GM18498 (cell line): ENCODE measurements at regions not wholly inside any gene's neighbourhood (a gene's known extent, or its start where the extent isn't known, plus 50 kb on each side); places are given as distances from the start of the nearest gene placed in this dataset.
"Not testable (repeated sequence)": the region's sequence is repeated elsewhere in the genome, so short reads cannot be mapped to it uniquely, and the experiment has no call there.

Experiments used
- ATAC-seq: cut with Tn5 transposase; IDR thresholded peaks from one replicate; pipeline ENCODE4 v1.9.1; 2021; ENCODE audit warnings: mild to moderate bottlenecking, moderate library complexity; ENCODE audit not compliant: unreplicated experiment

DNA sequence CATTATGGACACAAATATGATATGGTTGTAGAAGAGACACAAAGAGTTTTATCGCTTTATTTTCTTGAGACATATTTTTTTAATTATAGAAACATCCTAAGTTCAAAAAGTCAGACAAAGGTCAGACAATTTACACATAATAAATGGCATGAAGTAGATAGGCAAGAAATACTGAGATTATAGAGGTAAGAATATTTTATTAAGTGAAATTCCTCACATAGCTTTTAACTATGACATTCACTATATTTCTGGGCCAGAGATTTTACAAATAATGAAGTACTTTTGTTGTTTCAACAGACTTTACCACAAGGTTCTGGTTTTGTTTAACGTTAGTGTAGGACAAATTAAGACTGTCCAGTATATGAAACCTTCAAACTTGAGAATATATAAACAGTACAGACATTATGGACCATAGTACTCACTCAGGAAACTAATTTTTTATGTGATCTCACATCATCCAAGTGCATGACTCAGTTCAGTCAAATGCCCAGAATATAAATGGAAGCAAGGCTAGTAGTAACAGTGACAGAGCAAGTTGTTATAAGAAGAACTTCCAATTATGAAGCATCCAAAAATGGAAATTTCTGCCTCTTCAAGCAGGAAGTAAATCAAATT lies 394.8 kb downstream of the KCNJ2 start:
- no peak for ATAC-seq

DNA sequence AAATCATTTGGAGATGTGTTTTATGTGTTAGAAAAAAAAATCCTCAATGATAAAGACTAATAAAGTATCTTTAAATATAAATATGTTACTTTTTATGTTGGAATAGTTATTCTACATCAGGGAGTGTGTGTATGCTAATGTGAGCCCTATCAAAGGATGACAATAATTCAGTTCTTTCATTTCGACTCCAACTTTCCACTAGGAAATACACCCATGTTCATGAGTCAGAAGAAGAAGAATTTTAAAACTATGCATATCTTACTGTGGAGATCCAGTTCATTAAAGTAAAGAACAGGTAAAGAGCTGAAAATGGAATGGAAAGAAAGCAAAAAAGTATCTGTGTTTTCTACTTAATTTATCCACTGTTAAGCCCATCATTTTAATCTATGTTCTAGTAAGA lies 399.8 kb downstream of the KCNJ2 start:
- no peak for ATAC-seq

DNA sequence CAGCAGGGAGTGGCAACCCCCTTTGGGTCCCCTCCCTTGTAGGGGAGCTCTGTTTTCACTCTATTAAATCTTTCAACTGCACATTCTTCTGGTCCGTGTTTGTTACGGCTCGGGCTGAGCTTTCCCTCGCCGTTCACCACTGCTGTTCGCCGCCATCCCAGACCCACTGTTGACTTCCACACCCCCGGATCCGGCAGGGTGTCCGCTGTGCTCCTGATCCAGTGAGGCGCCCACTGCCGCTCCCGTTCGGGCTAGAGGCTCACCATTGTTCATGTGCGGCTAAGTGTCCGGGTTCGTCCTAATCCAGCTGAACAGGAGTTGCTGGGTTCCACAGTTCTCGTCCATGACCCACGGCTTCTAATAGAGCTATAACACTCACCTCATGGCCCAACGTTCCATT lies 408.1 kb downstream of the KCNJ2 start:
- no peak for ATAC-seq

DNA sequence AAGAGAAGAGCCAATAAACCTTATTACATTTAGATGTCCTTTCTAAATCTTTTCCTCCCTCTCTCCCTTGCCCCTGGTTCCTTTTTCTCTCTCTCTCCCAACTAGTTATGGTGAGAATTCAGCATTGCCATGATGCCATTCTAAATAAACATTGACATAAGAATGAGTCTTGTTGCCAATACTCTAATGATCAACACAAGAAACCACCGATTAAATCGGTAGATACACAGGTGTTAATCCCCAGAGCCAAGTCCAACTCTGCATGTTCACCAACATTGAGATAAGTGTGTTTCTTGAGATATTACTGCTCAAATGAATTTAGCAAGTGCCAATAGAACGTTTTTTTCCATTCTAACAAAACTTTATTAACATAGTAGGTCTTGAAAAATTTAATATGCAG lies 412.1 kb downstream of the KCNJ2 start:
- ATAC-seq, result no peak

DNA sequence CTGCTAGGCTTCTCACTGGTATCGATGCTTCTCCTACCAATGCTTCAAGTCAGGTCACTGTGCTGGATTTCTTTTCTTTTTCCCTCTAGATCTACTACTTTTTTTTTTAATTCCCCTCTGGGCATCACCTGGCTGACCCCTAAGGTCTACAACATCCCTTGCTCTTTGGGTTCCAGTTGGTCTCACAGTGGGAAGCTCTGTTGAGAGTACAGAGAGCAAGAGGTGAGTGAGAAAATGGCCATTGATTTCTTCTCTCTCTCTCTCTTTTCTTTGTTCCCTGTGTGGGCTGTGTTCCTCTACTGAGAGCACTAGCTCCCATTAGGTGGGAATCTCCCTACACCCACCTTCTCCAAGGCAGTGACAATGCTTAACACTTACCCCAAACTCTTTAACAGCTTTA lies 413.4 kb downstream of the KCNJ2 start:
- ATAC-seq, result no peak

DNA sequence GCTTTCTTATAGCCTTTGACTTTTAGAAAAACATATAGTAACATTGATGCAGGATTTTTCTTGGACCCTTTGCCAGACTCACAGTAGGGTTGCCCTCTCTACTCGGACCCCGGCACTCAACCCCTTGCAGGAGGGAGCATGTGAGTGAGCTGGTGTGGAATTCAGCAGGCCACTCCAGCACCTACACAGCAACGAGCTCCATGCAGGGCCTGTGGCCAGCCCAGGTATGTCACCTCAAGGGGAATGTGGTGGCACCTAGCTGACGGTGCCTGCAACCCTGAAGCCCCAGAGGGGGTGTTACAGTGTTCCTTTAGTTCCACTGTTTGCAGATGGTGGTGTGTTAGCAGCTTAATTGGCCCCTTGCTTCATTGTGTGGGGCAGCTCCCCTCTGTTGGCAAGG lies 414.9 kb downstream of the KCNJ2 start:
- ATAC-seq, result no peak

DNA sequence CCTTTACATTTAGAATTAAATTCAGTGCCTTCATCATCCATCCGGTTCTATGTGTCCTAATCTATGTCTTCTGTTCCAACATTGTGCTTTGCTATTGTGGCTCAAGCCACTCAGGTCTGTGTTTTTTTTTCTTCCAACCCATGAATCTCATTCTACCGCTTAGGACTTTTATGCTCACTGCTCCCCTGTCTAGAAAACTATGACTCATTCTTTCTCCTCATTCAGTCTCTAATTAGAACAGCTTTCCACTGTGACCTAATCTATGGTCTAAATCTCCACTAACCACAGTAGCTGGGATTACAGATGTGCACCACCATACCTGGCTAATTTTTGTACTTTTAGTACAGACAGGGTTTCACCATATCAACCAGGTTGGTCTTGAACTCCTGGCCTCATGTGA lies 418.7 kb downstream of the KCNJ2 start:
- no peak for ATAC-seq

DNA sequence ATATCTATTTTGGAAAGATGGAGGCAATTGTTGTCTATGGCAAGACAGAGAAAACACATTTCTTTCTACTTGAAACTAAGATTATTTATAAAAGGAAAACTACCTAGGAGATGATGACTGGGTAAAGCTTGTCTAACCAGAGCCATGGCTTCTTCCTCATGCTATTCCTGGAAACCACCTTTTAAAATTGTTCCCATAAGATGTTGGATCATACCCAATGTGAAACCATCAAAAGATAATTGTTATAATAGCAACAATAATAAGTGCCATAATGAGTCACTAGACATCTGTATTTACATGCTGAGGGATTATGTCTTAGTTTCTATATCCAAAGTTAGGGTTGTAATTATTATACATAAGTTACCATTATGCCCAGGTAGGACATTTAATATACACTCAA lies 428.4 kb downstream of the KCNJ2 start:
- ATAC-seq, result no peak

DNA sequence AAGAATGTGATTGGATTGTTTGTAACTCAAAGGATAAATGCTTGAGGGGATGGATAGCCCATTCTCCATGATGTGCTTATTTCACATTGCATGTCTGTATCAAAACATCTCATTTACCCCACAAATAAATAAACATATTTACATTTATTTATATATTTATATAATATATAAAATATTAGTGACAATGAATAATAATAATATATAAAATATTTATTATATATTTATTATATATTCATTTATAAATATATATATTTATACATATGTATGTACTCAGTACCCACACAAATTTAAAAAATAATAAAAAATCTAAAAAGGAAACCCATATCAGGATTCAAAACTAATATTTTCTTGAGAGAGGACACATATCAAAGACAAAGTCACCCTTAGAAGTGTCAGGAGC lies 429.9 kb downstream of the KCNJ2 start:
- no peak for ATAC-seq

DNA sequence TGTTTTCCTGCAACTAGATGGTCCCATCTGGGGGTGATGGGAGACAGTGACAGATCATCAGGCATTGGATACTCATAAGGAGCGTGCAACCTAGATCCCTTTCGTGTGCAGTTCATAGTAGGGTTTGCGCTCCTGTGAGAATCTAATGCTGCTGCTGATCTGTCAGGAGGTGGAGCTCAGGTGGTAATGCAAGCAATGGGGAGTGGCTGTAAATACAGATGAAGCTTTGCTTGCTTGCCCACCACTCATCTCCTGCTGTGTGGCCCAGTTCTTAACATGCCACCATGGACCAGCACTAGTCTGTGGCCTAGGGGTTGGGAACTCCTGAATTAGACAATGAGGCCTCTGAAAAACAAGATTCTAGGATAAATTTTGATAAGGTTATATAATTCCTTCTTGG lies 430.6 kb downstream of the KCNJ2 start:
- not testable (repeated sequence) for ATAC-seq

DNA sequence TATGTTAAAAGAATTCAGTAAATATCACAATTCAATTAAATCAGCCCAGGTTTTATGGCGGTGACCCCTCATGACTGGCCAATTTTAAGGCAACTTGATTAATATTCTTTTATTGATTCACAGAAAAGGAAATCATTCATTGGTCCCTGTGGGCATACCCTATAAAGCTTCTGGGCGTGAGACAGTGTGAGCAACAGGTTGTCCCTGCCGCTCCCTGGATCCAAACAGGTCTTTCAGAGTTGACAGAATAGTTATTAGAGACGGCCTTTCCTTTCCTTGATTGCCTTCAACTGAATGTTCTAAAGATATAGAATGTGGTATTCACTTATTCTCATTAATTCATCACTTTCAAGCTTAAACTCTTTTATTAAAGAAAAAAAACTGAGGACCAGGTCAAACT lies 433.9 kb downstream of the KCNJ2 start:
- ATAC-seq, result no peak

DNA sequence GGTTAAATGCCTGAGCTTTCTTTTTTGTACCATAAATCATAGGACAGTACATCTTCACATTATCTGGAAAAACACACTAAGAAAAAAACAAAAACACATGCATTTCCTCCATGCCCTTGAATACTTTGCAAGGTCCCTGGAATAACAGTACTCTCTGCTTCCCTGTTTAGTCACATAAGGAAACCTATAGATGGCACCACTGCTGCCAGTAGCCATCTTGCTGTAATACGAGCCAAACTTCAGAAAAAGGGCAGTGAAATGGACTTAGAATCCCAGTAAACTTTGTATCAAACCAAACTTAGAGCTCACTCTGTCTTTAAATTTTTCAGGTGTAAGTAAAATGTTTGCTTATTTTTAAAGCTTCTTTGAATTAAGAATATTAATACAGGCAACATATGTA lies 435.5 kb downstream of the KCNJ2 start:
- no peak for ATAC-seq

DNA sequence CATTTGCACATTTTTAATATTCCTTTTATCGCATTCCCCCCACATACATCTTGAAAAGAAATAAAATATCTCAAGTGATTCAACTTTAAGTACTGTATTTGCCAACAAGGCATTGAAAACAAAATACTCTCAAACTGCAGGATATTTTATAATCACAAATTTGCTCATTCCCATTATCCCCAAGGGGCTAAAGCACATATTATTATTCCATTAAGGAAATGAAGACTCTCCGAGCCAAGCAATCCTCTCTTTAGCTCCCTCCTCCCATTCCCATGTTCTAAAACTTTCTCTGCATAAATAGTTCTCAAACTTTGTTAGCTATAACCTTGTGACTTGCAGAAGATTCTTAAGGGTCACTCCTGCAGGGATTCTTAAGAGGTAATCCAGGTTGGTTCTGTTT lies 436.8 kb downstream of the KCNJ2 start:
- no peak for ATAC-seq

DNA sequence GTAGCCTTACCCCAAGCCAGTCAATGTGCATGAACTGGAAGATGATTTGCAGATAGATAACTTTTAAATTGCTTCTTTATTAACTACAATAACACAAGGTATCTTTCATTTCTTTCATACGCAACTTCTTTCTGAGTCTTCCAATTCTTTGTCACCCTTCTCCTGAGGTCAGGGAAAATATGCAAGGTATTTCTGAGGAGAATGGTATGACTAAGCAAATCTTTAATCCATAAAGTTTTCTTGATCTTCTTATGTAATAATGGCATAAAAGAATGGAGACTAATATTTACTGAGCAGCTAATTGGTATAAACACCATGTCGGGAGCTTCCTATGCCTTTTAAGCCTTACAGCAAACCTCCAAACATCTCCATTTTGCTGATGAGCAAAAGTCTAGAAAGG lies 438.9 kb downstream of the KCNJ2 start:
- ATAC-seq, result no peak

DNA sequence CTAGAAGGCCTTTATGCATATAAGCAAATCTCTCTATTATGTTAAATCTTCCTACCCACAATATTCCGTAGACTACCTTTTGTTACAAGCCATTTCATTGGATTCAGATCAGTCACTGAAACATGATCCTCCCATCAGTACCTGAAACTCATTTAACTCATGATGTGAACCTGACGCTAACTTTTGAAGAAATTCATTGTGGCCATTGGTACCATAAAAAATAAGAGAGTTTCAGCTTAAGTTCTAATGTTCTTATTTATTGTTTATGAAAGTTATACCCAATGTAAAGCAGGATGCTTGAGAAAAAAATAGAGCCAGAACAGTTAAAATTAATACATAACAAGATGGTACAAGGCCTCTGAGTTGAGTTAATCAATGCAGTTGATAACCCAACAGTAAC lies 439.6 kb downstream of the KCNJ2 start:
- no peak for ATAC-seq

DNA sequence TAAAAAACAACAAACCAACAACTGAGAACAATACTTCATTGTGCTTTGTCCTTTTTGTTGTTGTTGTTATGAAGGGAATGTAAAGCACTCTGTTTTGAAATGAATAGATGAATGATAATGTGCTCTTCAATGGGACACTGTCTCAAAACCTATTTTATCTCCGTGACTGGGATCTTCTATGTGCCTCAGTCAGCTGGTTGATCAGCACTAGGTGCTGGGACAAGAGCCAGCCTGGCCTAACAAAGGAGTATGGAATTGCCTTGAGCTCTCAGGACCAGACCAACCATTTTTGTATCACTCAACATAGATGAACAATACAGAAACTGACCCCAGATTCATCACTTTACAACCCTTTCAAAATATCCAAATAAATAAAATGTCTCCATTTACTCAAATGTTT lies 440.2 kb downstream of the KCNJ2 start:
- no peak for ATAC-seq

DNA sequence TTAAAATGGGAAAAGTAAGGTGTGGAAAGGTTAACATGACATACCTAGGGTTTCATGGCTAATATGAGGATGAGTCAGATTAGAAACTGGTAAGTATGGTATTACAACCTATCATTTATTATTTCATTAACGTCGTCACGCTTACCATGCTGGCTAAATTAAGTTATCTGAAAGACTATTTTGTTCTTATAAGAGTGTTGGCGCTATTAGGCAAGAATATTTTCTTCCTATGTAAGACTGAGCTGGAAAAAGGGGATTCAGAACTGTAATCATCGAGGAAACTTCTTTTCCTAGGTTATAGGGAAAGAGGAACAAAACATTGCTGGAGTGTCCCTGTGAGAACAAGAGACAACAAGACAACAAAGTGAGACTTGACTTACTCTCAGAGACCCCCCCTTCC lies 440.8 kb downstream of the KCNJ2 start:
- no peak for ATAC-seq

DNA sequence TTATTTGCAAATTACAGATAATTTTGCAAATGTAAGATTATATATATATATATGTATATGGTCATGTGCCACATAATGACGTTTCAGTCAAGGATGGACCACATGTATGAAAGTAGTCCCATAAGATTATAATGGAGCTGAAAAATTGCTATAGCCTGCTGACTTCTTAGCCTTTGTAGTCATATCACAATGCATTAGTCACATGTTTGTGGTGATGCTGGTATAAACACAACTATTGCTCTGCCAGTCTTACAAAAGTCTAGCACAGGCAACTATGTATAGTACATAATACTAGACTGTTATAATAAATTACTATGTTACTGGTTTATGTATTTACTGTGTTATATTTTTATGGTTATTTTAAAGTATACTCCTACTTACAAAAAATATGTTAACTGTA lies 444.3 kb downstream of the KCNJ2 start:
- no peak for ATAC-seq

DNA sequence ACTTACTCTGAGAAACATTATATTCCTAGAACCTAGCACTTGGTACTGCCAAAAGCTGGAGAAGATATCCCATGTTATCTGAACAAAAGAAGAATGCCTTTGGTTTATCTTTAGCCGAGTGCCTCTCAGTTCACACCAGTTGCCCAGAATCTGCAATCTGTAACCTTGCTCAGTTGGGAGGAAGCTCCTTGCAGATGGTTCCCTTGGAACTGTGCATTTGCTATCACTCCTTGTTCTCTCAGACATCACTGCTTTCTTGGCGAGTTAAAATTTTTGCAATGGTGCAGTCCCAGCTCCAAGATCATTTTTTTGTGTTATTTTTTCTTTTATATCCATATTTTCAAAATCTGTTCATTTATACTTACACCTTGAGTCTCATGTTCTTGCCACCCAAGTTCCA lies 446.5 kb downstream of the KCNJ2 start:
- no peak for ATAC-seq

DNA sequence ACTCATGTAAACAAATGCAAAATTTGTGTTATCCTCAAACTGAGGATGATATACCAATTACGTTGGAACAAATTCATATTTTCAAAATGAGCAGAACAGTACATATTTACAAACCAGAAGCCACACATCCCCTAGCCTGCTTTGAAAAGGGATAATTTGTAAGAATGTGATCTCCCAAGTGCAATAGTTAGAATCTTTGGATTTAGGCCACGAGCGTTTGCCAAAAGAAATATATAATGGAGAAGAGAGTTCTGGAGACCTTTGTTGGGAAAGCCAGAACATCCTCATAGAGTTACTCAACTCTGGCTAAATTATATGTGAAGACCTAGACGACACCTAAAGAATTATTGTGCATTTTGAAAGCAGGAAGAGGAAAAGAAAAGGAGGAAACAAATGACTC lies 449.3 kb downstream of the KCNJ2 start:
- ATAC-seq, result no peak

DNA sequence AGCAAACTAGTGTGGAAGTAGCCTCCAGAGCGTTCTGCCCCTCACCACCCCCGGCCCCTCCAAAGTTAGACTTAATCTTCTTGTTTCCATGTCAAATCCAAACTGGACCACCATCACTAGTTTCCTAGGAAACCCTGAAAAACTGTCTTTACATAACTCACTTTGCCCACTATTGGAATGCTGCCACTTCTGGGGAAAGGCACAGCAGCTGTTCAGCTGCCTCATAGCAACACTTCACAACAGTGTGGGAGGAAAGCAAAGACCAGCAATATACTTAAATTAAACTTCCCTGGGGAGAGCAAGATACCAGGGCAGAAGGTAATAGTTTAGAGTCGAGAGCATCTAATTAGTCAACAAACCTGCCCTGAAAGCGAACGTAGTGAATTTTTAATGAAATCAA lies 452.2 kb downstream of the KCNJ2 start:
- ATAC-seq, result no peak

DNA sequence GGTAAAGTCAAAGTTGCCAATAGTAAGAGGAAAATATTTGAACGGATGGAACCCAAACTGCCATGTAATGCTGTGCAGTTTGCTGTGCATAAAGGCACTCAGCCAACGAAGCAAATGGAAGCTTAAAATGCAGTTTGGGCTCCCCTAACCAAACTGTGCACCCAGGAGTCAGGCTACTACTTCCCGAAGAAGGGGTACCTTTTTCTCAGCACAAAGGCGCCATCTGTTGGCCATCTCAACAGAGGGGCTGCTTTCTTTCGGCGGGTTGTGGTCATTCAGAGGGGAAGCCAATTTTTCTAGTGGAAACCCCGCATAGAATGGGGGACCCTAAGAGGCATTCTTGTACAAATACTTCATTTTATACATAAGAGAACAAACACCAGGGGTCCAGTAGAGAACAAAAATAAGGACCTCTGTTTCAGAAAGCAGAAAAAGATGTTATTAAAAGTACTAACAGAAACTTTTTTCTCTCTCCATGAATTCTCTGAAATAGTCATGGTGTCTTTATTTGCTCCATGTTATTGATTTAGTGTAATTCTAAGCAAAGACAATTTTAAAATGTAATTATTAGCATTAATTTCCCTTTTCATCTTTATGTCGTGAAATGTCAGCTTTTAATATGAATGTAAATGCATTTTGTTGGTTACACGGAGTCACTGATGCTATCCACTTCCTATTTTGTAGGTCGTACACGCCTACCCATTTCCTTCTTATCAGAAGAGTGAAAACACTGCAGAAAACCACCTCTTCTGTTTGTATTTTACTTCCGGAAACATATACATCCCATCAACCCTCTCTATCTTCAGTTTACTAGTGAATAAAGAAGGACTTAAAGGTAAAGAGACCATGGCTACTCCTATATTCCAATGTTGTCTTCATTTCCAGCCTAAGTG lies 453.3 kb downstream of the KCNJ2 start:
- ATAC-seq, result no peak

DNA sequence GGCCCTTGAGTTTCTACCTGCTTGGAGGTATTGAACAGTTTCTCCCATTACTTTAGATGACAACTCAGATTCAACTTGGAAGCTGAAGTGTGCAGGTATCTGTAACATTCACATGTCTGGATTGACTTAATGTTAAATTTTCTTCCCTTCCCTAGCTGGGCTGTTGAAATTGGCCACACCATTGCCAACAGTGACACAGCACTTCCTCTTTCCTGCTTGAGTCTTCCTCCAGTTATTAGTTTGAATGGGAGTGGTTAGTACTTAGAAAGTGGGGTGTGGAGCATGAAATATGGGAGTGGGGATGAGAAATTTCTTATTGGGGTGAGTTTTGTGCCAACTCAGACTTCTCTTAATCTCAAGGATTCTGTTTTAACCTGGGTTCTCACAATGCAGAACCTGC lies 454.9 kb downstream of the KCNJ2 start:
- ATAC-seq, result no peak
